DMS53 (cell line): ENCODE measurements at regions not wholly inside any gene's neighbourhood (a gene's known extent, or its start where the extent isn't known, plus 50 kb on each side); places are given as distances from the start of the nearest gene placed in this dataset.
"Not testable (repeated sequence)": the region's sequence is repeated elsewhere in the genome, so short reads cannot be mapped to it uniquely, and the experiment has no call there.

ENCODE experiments used
- DNase-seq: peaks from one replicate; lab custom pipeline; 2025; lab: John Stamatoyannopoulos, UW

DNA sequence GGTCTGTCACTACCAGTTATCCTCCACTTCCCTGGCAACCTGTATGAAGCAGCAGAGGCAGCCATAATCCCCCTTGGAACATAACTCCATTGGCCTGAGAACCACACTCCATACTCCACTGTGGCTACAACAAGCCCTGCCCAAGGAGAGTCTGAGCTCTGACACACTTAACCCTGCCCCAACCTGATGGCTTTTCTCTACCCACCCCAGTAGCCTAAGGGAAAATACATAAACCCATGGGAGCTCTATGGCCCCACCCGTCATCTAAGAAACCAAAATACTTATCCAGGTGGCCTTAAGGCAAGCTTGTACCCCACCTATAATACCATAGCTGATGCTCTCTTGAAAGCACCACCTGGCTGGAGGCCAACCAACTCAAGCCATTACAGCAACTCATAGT lies 324.8 kb upstream of the GLI3 start:
- DNase-seq: no peak

DNA sequence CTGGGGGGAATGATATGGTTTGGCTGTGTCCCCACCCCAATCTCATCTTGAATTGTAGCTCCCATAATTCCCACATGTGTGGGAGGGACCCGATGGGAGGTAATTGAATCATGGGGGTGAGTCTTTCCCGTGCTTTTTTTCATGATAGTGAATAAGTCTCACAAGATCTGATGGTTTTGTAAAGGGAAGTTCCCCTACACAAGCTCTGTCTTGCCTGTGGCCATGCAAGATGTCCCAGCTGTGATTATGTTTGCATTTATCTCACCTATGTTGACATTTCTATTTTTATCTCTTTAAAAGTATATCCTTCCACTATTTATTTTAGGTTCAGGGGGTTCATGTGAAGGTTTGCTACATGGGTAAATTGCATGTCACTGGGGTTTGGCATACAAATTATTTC lies 323.9 kb upstream of the GLI3 start:
- DNase-seq: no peak

GRCh38 chr7:42554932-42555331 lies 317.9 kb upstream of the GLI3 start:
- not testable (repeated sequence) for DNase-seq

- DNase-seq: no peak
Measured at GRCh38 chr7:42552227-42552626, 315.2 kb upstream of the GLI3 start.

DNA sequence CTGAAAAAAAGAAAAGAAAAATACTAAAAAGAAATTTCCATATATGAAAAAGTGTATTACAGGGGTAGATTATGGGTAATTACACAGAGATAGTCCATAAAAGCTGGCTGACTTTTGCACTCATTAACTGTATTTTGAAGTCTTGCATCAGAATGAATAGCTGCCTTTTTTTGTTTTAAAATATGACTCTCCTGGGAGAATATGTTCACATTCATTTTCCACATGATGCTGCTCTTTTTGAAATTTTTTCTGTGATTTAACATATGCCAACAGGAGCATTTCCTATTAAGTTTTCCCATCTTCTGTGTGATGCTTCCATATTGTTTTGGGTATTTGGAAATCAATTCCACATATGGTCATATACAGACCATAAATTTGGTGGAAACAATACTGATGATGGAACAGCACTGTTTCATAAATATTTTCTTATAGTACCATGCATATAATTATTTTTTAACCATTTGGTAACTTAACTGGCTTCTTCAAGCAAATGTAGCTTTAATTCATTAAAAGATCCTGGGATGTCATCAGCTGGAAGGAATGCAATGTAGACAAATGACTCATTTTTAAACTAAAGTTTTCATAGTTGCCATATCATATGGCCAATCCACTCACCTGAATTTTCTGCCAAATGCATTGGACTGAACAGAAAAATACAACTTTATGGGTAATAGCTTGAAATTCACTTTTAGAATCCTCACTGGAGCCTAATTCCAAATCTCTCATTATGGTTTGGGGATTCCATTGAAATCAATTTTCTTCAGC lies 313.9 kb upstream of the GLI3 start:
- DNase-seq: no peak

- no peak for DNase-seq
Measured at GRCh38 chr7:42549866-42550485, 313.0 kb upstream of the GLI3 start.

- DNase-seq: no peak
Measured at GRCh38 chr7:42548816-42549611, 312.0 kb upstream of the GLI3 start.

GRCh38 chr7:42545049-42545724 lies 308.2 kb upstream of the GLI3 start:
- no peak for DNase-seq

GRCh38 chr7:42543953-42544352 lies 306.9 kb upstream of the GLI3 start:
- DNase-seq: no peak

DNA sequence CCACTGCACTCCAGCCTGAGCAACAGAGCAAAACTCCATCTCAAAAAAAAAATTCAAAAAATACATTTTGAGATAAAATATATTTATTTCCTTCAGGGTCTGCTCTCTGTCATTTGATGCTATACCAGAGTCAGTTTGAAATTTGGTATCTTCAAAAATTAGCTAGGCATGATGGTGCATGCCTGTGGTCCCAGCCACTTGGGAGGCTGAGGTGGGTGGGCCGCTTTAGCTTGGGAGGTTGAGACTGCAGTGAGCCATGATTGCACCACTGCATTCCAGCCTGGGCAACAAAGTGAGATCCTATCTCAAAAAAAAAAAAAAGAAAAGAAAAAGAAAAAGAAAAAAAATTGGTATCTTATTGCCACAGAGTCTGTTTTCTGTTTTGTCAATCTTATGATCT lies 305.4 kb upstream of the GLI3 start:
- not testable (repeated sequence) for DNase-seq

GRCh38 chr7:42534441-42534840 lies 297.4 kb upstream of the GLI3 start:
- DNase-seq: no peak

DNA sequence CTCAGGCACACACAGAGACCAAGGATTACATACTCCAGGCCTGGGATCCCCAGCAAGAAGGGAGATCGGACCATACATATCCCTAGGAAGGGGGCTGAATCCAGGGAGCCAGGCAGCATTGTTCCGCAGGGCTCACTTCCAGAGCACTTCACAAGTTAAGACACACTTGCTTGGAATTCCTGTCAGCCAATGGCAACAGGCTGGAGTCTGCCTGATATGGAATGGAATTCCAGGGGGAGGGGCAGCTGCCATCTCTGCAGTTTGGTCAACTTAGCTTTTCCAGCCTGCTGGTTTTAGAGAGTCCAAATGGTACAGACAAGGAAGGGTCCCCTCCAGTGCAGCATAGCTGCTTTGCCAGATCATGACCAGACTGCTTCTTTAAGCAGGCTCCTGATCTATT lies 290.0 kb upstream of the GLI3 start:
- DNase-seq: no peak

- DNase-seq: no peak
Measured at GRCh38 chr7:42522227-42522991, 285.4 kb upstream of the GLI3 start.

DNA sequence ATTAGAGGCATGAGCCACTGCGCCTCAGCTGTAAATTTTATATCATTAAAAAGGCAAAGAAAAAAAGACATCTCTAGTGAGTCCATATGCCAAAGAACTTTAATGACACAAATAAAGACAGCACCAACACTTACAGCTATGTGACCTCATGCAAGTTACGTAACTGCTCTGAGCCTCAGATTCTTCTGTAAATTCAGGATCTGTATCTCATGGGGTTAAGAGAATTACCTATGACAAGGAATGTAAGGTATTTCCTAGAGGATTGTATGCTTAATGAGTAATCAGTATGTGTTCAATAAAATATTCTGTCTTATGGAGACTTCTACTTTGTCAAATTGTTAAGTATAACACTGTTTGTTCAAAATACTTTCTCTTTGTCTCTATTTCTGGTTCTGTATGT lies 274.0 kb upstream of the GLI3 start:
- DNase-seq: no peak

- DNase-seq: no peak
Measured at GRCh38 chr7:42506097-42506496, 269.1 kb upstream of the GLI3 start.

GRCh38 chr7:42502022-42502421 lies 265.0 kb upstream of the GLI3 start:
- no peak for DNase-seq

DNA sequence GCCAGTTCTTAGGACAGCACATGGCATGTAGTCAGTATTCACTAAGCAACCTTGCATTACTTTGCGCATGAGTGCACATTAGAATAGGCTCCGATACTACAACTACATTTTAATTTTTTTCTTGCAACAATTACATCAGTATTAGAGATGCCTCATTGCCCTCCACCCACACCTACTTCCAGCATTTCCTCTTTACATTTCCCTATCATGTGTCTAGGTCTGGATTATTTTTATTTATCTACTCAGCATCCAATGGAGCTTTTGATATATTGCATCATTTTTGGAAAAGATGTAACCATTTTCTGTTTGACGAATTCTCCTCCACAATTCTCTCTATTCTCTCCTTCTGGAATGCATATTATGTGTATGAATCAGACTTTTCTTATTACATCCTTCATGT lies 258.2 kb upstream of the GLI3 start:
- no peak for DNase-seq

DNA sequence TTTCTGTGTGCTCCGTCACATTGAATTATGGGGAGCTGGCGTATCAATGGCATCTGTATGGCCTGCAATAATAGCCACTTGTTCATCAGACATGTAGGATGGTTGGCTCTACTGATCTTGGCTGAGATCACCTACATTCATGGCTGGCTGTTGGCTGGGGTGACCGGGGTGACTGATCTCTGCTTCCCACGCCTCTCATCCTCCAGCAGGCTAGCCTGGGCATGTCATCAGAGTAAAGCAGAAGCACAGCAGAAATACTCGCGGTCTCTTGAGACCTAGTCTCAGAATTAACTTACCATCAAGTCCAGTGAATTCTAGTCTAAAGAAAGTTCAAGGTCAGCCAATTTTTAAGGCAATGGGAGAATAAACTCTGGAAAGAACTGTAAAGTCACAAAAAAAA lies 257.7 kb upstream of the GLI3 start:
- DNase-seq: no peak

GRCh38 chr7:42494199-42494710 lies 257.2 kb upstream of the GLI3 start:
- DNase-seq: no peak

DNA sequence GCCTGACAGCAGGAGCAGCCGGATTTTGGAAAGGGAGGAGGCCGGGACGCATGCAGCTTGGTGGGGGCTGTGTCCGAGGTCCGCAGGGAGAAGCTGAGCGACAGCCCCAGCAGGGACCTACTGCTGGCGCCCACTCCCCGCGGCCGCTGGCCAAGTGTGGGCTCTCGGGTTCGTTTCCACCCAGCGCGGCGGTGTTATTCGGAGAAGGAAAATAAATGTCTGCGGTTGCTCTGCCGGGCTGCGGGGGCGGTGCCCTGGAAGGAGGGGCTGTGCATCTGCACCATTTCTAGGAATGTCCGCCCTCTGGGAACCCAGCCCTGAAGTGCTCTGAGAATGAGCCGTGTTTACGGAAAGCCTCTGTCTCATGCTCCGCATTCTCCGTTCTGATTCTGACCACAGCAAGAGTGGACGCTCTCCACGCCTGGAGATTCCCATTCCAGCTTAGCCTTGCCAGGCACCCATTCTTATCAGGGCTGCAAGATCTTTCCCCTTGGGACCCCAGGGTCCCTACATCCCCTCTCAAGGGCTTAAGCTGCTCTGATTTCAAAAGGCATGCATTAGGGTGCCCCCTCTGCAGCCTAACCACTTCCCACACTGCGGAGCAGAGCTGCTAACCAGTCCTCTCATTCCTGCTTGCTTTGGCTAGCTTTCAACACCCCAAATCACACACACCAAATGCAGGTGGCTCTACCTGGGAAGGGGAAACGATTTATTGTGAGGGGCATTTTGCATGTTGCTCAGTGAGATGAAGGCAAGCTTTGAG lies 256.6 kb upstream of the GLI3 start:
- peak; percentile 67 for DNase-seq

- DNase-seq: no peak
Measured at GRCh38 chr7:42492920-42493319, 255.9 kb upstream of the GLI3 start.
